Superior temporal gyrus (tissue), 1 donor: ENCODE measurements at regions not wholly inside any gene's neighbourhood (a gene's known extent, or its start where the extent isn't known, plus 50 kb on each side); places are given as distances from the start of the nearest gene placed in this dataset.
"Not testable (repeated sequence)": the region's sequence is repeated elsewhere in the genome, so short reads cannot be mapped to it uniquely, and the experiment has no call there.

Experiments used
- DNase-seq: peaks from one replicate; pipeline ENCODE4 v3.0.0-alpha.2; 2016; ENCODE audit errors: extremely low spot score

DNA sequence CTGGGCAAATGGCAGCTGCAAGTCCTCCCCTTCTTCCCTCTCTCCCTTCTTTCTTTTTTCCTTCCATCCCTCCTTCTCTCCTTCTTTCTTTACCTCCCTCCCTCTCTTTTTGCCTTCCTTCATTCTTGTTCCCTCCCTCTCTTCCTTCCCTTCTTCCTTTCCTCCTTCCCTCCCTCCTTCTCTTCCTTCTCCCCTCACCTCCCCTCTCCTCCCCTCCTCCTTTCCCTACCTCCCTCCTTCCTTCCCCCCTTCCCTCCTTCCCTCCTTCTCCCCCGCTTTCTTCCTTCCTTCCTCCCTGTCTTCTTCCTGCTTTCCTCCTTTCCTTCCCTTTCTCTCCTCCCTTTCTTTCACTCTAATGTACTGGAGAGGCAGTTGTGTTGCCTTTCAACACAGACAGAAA lies 110.8 kb upstream of the SALL1 start:
- DNase-seq, result no peak

DNA sequence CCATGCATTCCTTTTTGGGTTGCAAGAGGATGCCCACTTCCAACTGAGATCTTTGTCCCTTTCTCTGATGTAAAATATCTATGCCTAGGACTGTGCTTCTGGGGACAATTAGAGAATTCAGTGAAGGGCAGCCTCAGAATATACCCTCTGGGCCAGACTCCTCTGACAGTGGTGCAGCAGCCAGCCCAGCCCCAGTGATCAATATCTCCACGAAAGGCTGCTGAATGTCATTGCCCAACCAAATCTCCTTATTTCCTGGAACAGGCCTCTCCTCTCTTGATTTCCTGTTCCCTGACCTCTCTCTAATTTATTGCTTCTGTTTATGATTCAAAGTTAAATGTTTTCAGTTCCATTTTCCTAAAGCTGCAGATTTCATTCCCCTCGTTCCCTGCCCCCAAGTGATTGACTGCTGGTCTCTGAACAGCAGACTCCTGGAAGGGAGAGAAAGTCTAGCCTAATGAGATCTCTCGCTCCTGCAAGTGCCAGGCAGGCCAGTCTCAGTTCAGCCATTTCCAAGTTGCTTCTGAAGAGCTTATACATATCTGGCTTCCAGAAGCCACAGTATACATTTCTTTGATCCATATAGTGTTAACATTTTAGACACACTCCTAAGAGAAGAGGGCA lies 104.4 kb upstream of the SALL1 start:
- no peak for DNase-seq

- not testable (repeated sequence) for DNase-seq
Observed at GRCh38 chr16:51254390-51254789, 103.3 kb upstream of the SALL1 start.

DNA sequence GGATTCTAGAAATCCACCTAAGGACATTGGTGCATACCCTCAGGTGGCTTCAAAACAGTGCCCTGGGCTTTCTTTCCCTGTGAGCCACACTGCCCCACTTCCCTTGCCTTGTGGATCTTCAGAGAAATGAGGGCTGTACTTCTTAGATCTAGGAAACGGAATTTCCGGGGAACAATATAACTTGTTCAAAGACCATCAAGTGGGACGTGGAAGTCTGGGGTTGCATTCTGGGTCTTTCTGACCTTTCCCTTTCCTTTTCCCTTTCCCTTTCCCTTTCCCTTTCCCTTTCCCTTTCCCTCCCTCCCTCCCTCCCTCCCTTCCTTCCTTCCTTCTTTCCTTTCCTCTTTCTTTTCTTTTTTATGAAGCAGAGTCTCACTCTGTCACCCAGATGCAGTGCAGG lies 97.1 kb upstream of the SALL1 start:
- DNase-seq, result no peak

GRCh38 chr16:51245658-51245995 lies 94.6 kb upstream of the SALL1 start:
- DNase-seq, result no peak

GRCh38 chr16:51244887-51245657 lies 94.0 kb upstream of the SALL1 start:
- DNase-seq, result no peak

GRCh38 chr16:51243936-51244436 lies 92.9 kb upstream of the SALL1 start:
- no peak for DNase-seq

- DNase-seq, result no peak
Observed at GRCh38 chr16:51242296-51242994, 91.4 kb upstream of the SALL1 start.

- DNase-seq, result no peak
Observed at GRCh38 chr16:51239196-51239595, 88.1 kb upstream of the SALL1 start.

- peak; percentile 83 for DNase-seq
Observed at GRCh38 chr16:51237861-51238378, 86.8 kb upstream of the SALL1 start.

DNA sequence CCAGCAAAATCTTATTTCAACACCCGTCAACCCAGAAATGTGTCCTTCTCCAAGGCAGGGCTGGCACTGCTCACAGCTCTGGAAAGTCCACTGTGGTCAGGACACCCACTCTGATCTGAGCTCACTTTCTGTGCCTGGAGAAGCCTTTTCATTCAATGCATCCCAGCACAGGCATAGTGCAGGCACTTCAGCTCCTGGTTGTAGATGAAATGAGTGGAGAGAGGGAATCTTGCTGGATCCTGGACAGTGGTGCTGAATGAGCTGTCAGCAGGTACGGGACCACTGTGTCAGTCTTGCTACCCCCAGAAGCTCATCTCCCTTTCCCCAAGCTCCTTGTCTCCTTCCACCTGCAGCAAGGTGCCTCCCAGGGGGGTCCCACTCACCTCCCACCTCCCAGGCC lies 86.1 kb upstream of the SALL1 start:
- peak; percentile 45 for DNase-seq

DNA sequence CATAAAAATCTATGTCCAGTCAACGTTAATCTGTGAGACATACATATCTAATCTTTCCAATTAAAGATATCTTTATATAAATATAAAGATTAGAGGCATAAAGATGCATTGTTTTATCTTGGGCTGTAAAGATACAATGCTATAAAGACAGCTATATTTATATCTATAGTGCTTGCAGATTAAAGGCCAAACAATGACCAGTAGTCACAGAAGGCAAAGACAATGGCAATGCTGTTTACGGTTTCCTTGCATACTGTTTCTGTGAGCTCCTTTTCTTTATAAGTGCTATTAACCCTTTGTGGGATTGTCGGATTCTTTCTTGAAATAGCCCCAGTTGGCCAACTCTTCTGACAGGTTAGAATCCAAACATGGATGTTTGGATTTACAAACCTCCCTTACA lies 85.5 kb upstream of the SALL1 start:
- peak; percentile 78 for DNase-seq

DNA sequence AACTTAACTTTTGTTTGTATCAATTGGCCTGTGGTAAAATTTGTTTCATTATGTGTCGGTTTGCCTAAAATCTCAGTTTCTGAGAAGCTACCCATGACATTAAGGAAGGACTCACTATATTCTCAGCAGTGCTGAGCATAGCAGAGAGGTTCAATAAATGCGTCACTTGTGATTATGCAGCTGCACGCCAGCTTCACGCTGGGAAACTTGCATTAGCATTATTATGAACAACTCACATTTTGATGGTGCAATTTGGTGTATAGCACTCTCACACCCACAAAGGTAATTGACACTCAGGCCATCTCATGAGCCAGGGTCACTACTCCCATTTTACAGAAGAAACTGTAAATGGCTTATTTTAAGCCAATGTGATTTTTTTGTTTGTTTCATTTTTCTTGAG lies 80.6 kb upstream of the SALL1 start:
- DNase-seq, result peak; percentile 49

GRCh38 chr16:51230035-51230434 lies 79.0 kb upstream of the SALL1 start:
- DNase-seq, result not testable (repeated sequence)

GRCh38 chr16:51228097-51228659 lies 77.1 kb upstream of the SALL1 start:
- no peak for DNase-seq

- DNase-seq, result no peak
Observed at GRCh38 chr16:51225878-51226277, 74.8 kb upstream of the SALL1 start.

GRCh38 chr16:51224317-51224716 lies 73.2 kb upstream of the SALL1 start:
- DNase-seq, result no peak

- DNase-seq, result no peak
Observed at GRCh38 chr16:51222016-51222415, 70.9 kb upstream of the SALL1 start.

- DNase-seq, result no peak
Observed at GRCh38 chr16:51211148-51211547, 60.1 kb upstream of the SALL1 start.

DNA sequence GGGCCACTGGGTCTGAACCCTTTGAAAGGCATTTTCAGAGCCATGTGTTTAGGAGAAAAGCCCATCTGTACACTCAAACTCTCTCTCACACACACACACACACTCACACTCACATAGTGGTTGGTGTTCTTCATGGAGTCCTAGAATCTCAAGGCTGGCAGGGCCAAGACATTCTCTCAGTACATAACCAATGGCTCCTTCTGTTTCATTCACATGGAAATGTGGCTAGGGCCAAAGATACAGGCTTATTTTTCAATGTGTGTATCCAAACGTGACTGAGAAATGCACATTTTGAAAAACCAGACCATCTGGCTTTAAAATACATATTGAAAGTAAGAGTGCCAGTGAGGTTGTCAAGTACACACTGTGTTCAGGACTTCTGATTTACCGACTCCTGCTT lies 59.0 kb upstream of the SALL1 start:
- no peak for DNase-seq

DNA sequence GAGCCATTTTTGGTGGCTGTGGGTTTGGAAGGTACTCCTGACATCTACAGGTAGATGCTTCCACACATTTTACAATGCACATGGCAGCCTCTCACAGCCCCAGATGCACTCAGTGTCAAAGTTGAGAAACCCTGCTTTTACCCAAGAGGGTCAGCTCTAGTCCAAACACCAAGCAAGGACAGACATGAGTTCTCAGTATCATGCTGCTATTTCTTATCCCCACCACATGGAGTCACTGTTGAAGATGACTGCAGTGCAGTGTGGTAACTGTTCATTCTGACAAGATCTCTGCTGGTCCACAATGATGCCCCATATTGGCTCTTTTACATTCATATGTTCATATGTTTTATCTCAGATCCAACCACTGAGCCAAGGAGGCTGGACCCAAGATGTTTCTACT lies 50.5 kb upstream of the SALL1 start:
- DNase-seq, result no peak
